HG02938 (cell line): ENCODE measurements at regions not wholly inside any gene's neighbourhood (a gene's known extent, or its start where the extent isn't known, plus 50 kb on each side); places are given as distances from the start of the nearest gene placed in this dataset.
A peak's percentile ranks its signal among the peaks of the same experiment; 100 is the strongest.
"Not testable (repeated sequence)": the region's sequence is repeated elsewhere in the genome, so short reads cannot be mapped to it uniquely, and the experiment has no call there.

ENCODE experiments used
- ATAC-seq: cut with Tn5 transposase; IDR thresholded peaks from one replicate; pipeline ENCODE4 v1.9.1; 2021; ENCODE audit warnings: mild to moderate bottlenecking, moderate library complexity; ENCODE audit not compliant: unreplicated experiment

DNA sequence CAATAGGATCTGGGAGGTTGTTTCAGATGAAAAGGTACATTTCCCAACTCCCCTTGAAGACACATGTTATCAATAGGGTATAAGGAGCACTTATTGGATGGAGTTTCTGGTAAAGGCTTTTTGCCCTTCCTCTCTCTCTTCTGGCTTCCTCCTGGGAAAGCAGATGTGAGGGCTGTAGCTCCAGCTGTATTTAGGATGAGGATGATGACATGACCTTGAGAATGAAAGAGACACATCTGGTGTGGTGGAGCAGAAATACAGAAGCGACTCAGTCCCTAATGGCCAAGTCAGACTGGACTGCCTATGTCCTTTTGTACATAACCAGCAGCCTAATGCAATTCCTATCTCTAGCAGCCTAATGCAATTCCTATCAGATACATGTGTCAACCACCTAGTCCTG lies 100.9 kb upstream of the NXPH2 start:
- ATAC-seq = no peak

DNA sequence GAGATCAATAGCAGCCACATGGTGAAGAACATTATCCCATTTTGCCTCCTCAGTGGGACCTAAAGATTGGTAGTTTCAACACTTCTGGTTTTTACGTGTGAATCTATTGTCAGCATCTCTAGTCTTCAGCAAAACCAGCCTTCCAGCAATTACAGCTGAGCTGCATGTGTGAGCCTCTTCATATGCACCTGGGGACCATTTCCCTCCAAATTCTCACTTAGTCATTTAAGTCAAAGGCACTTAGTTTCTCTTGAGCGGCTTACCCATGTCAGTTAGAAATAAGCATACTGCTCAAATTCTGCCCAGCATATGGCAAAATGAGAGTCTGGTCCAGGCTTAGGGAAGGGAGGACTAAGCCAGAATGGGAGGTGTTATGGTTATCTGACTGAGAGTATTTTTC lies 99.7 kb upstream of the NXPH2 start:
- ATAC-seq = no peak

DNA sequence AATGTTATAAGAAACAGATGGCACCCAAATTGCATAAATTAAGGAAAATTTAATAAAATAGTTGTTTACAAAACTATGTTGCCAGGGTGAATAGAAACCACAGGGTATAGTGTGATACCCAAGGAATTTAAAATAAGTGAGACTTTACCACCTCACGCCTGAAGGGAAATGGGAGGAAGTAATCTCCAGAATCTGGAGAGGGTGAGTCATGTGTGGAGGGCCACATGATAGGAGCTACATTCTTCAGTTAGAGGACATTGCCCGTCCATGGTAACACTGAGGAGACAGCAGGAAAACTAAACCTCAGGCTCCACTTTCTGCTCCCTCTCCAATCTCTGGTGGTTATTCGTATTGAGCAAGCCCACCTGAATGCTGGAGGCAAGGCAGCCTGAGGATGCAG lies 97.2 kb upstream of the NXPH2 start:
- no peak for ATAC-seq

- no peak for ATAC-seq
These were observed 94.1 kb upstream of the NXPH2 start for GRCh38 chr2:138874251-138874650.

DNA sequence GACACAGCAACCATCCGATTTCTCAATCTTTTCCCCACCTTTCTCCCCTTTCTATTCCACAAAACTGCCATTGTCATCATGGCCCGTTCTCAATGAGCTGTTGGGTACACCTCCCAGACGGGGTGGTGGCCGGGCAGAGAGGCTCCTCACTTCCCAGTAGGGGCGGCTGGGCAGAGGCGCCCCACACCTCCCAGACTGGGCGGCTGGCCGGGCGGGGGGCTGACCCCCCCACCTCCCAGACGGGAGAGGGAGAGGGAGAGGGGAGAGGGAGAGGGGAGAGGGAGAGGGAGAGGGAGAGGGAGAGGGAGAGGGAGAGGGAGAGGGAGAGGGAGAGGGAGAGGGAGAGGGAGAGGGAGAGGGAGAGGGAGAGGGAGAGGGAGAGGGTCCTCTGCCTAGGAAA lies 91.9 kb upstream of the NXPH2 start:
- not testable (repeated sequence) for ATAC-seq

DNA sequence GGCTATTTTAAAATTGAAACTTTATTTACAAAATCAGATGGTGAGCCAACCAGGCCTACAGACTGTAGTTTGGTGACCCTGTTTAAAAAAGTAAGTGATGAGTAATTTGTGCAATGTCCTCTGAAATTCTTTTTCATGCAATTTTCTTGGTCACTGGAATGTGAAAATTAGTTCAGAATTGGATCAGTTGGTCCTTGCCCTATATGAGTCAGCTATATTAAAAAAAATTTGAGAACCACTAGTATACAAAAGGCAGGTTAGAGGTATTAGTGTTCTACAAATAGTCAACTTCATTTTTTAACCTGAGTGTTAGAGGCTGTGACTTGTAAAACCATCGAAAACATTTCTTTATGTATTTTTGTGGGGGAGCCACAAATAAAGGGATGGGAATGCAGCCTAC lies 91.1 kb upstream of the NXPH2 start:
- no peak for ATAC-seq

DNA sequence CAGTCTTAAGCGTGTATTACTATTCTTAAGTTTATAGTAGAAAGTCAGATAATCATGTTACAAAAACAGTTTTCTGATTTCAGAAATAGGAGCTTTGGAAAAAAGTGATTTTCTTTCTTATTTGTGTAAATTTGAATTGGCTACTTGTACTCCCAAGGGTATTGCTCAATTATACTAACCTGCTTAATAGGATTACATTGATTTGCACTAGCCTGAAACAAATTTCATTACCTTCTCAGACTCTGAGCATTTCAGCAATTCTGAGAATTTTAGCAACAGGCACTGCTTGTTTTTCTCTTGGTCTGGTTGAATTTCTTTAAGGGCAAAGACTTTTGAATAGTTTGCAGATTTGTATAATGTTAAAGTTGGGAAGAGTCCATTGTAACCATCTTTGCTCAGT lies 87.2 kb upstream of the NXPH2 start:
- ATAC-seq = no peak

DNA sequence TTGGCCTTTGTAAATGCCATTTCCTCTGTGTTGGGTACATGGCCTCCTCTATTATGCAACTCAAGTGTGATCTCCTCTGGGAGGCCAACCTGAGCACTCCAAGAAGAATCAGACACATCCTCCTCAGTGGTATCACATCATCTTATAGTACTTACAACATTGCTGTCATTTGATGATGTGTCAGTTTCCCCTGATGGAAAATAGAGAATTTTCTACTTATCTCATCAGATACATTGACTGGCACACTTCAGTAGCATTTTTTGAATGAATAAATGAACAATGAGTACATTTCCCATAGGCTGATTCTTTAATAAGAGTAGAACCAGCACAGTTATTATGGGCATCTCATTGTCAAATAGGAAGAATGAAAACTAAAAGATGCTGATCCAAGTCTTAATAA lies 86.6 kb upstream of the NXPH2 start:
- no peak for ATAC-seq

DNA sequence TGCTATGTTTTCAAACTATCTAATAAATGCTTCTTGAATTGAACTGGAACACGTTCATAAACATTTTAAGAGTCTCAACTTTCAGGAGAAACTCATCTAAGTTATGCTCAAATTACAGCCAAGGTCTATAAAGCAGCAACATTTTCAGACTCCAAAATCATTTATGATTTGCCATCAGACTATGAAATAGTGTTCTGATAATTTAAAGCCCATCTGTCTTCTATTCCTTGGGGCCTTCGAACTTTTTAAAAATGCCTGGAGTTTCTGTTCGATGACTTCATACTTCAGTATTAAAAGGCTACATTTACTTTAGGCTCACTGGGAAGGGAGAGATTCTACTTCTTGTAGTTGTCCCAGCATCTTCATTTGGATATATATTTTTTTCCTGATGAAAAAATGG lies 73.6 kb upstream of the NXPH2 start:
- no peak for ATAC-seq

DNA sequence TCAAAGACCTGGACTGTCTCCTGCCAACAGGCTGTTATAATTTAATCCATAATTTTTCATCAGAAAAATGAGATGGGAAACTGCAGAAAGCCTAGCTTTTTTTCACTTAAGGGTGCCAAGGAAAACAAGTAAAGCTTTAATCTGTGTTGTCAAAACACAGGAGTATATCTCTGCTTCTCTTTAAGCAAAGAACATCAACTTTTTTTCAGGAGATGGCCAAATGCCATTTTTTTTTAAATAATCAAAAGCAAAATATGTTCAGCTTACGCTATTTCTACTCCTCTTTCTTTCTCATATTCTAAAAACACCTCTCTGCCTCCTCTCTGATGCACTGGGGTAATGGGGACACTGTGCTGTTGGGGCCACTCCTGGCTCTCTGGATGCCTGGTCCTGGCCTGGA lies 73.1 kb upstream of the NXPH2 start:
- ATAC-seq = no peak

- ATAC-seq = peak; percentile 92
These were observed 66.1 kb upstream of the NXPH2 start for GRCh38 chr2:138846216-138846821.

DNA sequence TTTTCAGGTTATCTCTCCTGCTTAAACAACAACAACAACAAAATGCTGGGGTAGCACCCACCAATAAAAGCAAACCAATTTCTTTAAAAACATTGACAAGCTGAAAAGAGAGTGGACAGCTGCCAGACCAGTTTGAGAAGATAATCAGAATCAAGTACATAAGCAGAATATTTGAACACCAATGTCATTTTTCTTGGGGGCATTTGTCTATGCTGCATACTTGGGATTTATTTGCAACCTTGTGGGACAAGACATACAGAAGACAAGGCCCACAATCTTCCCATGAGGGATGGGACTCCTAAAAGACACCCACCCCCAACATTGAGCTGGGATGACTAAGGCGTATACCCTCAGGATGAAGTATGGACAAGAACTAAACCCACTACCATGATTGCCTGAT lies 62.2 kb upstream of the NXPH2 start:
- ATAC-seq = no peak

DNA sequence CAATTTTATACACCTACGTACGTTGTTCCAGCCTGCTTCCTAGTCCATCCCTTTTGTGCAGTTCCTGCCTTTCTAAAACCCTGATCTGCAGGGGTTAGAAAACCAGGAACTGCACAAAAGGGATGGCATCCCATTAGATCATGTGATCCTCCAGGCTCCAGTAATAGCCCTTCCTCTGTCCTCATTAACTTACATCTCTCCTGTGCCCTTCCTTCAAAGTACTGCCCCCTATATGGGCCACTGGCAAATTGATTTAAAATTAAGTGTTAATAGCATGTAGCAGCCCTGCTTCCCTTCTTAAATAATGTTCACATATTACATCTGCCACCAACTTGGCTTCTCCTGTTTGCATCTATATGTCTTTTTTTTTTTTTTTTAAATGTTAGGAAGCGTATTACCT lies 61.3 kb upstream of the NXPH2 start:
- no peak for ATAC-seq

GRCh38 chr2:138838851-138839620 lies 58.8 kb upstream of the NXPH2 start:
- no peak for ATAC-seq

DNA sequence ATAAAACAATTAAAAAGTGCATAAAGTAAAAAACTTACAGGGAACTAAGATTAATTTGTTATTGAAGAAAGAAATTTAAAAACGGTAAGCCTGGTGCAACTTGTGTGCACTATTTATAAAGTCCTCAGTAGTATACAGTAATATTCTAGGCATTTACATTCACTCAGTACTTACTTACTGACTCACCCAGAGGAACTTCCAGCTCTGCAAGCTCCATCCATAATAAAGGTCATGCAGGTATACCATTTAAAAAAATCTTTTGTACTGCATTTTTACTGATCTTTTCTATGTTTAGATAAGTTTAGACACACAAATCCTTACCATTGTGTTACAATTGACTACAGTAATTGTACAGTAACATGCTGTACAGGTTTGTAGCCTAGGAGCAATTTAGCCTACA lies 51.5 kb upstream of the NXPH2 start:
- ATAC-seq = no peak

- no peak for ATAC-seq
These were observed 51.0 kb upstream of the NXPH2 start for GRCh38 chr2:138831154-138831553.

GRCh38 chr2:138830547-138830946 lies 50.4 kb upstream of the NXPH2 start:
- ATAC-seq = no peak
